HG03521 (cell line): ENCODE measurements at regions not wholly inside any gene's neighbourhood (a gene's known extent, or its start where the extent isn't known, plus 50 kb on each side); places are given as distances from the start of the nearest gene placed in this dataset.
"Not testable (repeated sequence)": the region's sequence is repeated elsewhere in the genome, so short reads cannot be mapped to it uniquely, and the experiment has no call there.

Source experiments
- ATAC-seq: cut with Tn5 transposase; IDR thresholded peaks from one replicate; pipeline ENCODE4 v1.9.1; 2021; ENCODE audit warnings: mild to moderate bottlenecking, moderate library complexity; ENCODE audit not compliant: unreplicated experiment

- ATAC-seq: no peak
Observed at GRCh38 chr5:106093134-106093533, 1577.6 kb downstream of the EFNA5 start.

GRCh38 chr5:106092455-106092854 is 1578.3 kb downstream of the EFNA5 start:
- no peak for ATAC-seq

GRCh38 chr5:106089073-106089472 is 1581.7 kb downstream of the EFNA5 start:
- no peak for ATAC-seq

GRCh38 chr5:106088462-106088861 is 1582.3 kb downstream of the EFNA5 start:
- no peak for ATAC-seq

GRCh38 chr5:106086352-106086751 is 1584.4 kb downstream of the EFNA5 start:
- no peak for ATAC-seq

- ATAC-seq: no peak
Observed at GRCh38 chr5:106085556-106085955, 1585.2 kb downstream of the EFNA5 start.

- ATAC-seq: no peak
Observed at GRCh38 chr5:106085136-106085535, 1585.6 kb downstream of the EFNA5 start.

- no peak for ATAC-seq
Observed at GRCh38 chr5:106080535-106080934, 1590.2 kb downstream of the EFNA5 start.

GRCh38 chr5:106076655-106077054 is 1594.1 kb downstream of the EFNA5 start:
- no peak for ATAC-seq

- no peak for ATAC-seq
Observed at GRCh38 chr5:106072208-106072607, 1598.5 kb downstream of the EFNA5 start.

- ATAC-seq: no peak
Observed at GRCh38 chr5:106047341-106047740, 1623.4 kb downstream of the EFNA5 start.

GRCh38 chr5:106032069-106032468 is 1638.7 kb downstream of the EFNA5 start:
- ATAC-seq: not testable (repeated sequence)

GRCh38 chr5:106028314-106028713 is 1642.4 kb downstream of the EFNA5 start:
- no peak for ATAC-seq

- ATAC-seq: no peak
Observed at GRCh38 chr5:106020894-106021293, 1649.8 kb downstream of the EFNA5 start.

- ATAC-seq: no peak
Observed at GRCh38 chr5:106019261-106019660, 1651.5 kb downstream of the EFNA5 start.

GRCh38 chr5:106017243-106017857 is 1653.4 kb downstream of the EFNA5 start:
- no peak for ATAC-seq

- no peak for ATAC-seq
Observed at GRCh38 chr5:106014262-106014661, 1656.5 kb downstream of the EFNA5 start.

- ATAC-seq: no peak
Observed at GRCh38 chr5:106006242-106006641, 1664.5 kb downstream of the EFNA5 start.

GRCh38 chr5:105998991-105999390 is 1671.7 kb downstream of the EFNA5 start:
- ATAC-seq: not testable (repeated sequence)

GRCh38 chr5:105993027-105993426 is 1677.7 kb downstream of the EFNA5 start:
- no peak for ATAC-seq

GRCh38 chr5:105982526-105982925 is 1688.2 kb downstream of the EFNA5 start:
- ATAC-seq: no peak

- ATAC-seq: no peak
Observed at GRCh38 chr5:105978011-105978410, 1692.7 kb downstream of the EFNA5 start.

- no peak for ATAC-seq
Observed at GRCh38 chr5:105977163-105977562, 1693.6 kb downstream of the EFNA5 start.
